GM23338 (cell line): ENCODE measurements at regions not wholly inside any gene's neighbourhood (a gene's known extent, or its start where the extent isn't known, plus 50 kb on each side); places are given as distances from the start of the nearest gene placed in this dataset.

Experiments used
- ATAC-seq: fragments of 200-7000 bp; cut with Tn5 transposase; 3 replicates; pipeline ENCODE4 v1.9.1; 2020
- DNase-seq: peaks from one replicate; pipeline ENCODE4 v3.0.0-alpha.2; 2015; ENCODE audit warnings: low spot score
- H2AFZ ChIP-seq: fragments of 200-600 bp; sonication (generic); 2 replicates; pipeline ENCODE4 v1.8.0; 2016; ENCODE audit warnings: antibody characterized with exemption, mild to moderate bottlenecking, moderate library complexity
- H3F3A ChIP-seq: fragments of 200-600 bp; sonication (generic); replicated peaks from 2 replicates; pipeline ENCODE4 v1.8.0; 2017; ENCODE audit warnings: antibody characterized with exemption, mixed run types, low read depth
- H3K27ac ChIP-seq: fragments of 200-600 bp; sonication (generic); 2 replicates; pipeline ENCODE4 v1.6.1; 2016; ENCODE audit warnings: low read depth
- H3K27me3 ChIP-seq: fragments of 200-600 bp; sonication (generic); 2 replicates; pipeline ENCODE4 v1.8.0; 2016; ENCODE audit warnings: mild to moderate bottlenecking, mixed run types, moderate library complexity; ENCODE audit not compliant: insufficient read depth
- H3K36me3 ChIP-seq: fragments of 200-600 bp; sonication (generic); 2 replicates; pipeline ENCODE4 v1.8.0; 2016; ENCODE audit warnings: mild to moderate bottlenecking; ENCODE audit not compliant: insufficient read depth
- H3K4me1 ChIP-seq: fragments of 200-600 bp; sonication (generic); 2 replicates; pipeline ENCODE4 v1.8.0; 2016; ENCODE audit warnings: mild to moderate bottlenecking, moderate library complexity; ENCODE audit not compliant: insufficient read depth
- H3K4me2 ChIP-seq: fragments of 200-600 bp; sonication (generic); 2 replicates; pipeline ENCODE4 v1.7.1; 2017; ENCODE audit warnings: mixed run types
- H3K4me3 ChIP-seq: fragments of 200-600 bp; sonication (generic); 2 replicates; pipeline ENCODE4 v1.6.1; 2016; ENCODE audit warnings: mixed run types
- H3K79me2 ChIP-seq: fragments of 200-600 bp; sonication (generic); replicated peaks from 2 replicates; pipeline ENCODE4 v1.8.0; 2017; ENCODE audit warnings: mild to moderate bottlenecking; ENCODE audit not compliant: insufficient read depth
- H3K9me2 ChIP-seq: fragments of 200-600 bp; sonication (generic); 2 replicates; pipeline ENCODE4 v1.8.0; 2017; ENCODE audit not compliant: insufficient read depth
- H4K20me1 ChIP-seq: fragments of 200-600 bp; sonication (generic); replicated peaks from 2 replicates; pipeline ENCODE4 v1.8.0; 2017; ENCODE audit warnings: mild to moderate bottlenecking; ENCODE audit not compliant: insufficient read depth
- H3K27ac Mint-ChIP-seq: 2 replicates; pipeline ENCODE4 v1.8.0; 2020; ENCODE audit warnings: inconsistent platforms, mild to moderate bottlenecking, moderate library complexity, mixed read lengths
- H3K27me3 Mint-ChIP-seq: 3 replicates; pipeline ENCODE4 v1.8.0; 2022; ENCODE audit warnings: low read depth, mild to moderate bottlenecking, moderate library complexity, mixed read lengths, inconsistent platforms; ENCODE audit not compliant: insufficient read depth, poor library complexity
- H3K36me3 Mint-ChIP-seq: 3 replicates; pipeline ENCODE4 v1.8.0; 2021; ENCODE audit warnings: low read depth, mild to moderate bottlenecking, inconsistent platforms, moderate library complexity, mixed read lengths
- H3K4me1 Mint-ChIP-seq: 3 replicates; pipeline ENCODE4 v1.8.0; 2020; ENCODE audit warnings: mild to moderate bottlenecking, inconsistent platforms, mixed read lengths
- H3K4me3 Mint-ChIP-seq: 3 replicates; pipeline ENCODE4 v1.8.0; 2021; ENCODE audit warnings: moderate library complexity, mild to moderate bottlenecking, inconsistent platforms, mixed read lengths
- H3K9me3 Mint-ChIP-seq: 3 replicates; pipeline ENCODE4 v1.8.0; 2020; ENCODE audit warnings: moderate library complexity, mild to moderate bottlenecking, inconsistent platforms, mixed read lengths
- EZH2 ChIP-seq: fragments of 200-600 bp; sonication (generic); IDR thresholded peaks from one replicate; pipeline ENCODE4 v1.8.0; 2017; ENCODE audit warnings: antibody characterized with exemption, mild to moderate bottlenecking, low read depth; ENCODE audit not compliant: unreplicated experiment
- ZNF462 ChIP-seq: fragments of 250-450 bp; sonication (Bioruptor Pico); IDR thresholded peaks from 2 replicates; pipeline ENCODE4 v1.5.0; 2020; ENCODE audit warnings: mild to moderate bottlenecking, moderate library complexity

GRCh38 chr2:128988967-128989366 lies 670.3 kb upstream of the HS6ST1 start (continued):
- TF ChIP-seq ZNF462 (CRISPR knock-in tag) (no peak), EZH2 (no peak)

- no peak for ATAC-seq
- no peak overlapping the region for H2AFZ ChIP-seq
Observed at GRCh38 chr2:128995086-128995485, 676.4 kb upstream of the HS6ST1 start.

More at GRCh38 chr2:128995086-128995485, 676.4 kb upstream of the HS6ST1 start:
- H3K27me3 Mint-ChIP-seq: no peaks in the 10 kb centered on the region
- no peaks in the 10 kb centered on the region for H3K4me1 Mint-ChIP-seq
- no peaks in the 10 kb centered on the region; the same call in 2 of the 3 replicates for H3K9me3 Mint-ChIP-seq
- no peaks in the 10 kb centered on the region for H3K79me2 ChIP-seq
- H3K4me3 ChIP-seq: no peak overlapping the region
- H3K36me3 ChIP-seq: no peaks in the 10 kb centered on the region
- H3K27ac ChIP-seq: no peak overlapping the region
- no peaks in the 10 kb centered on the region for H3K36me3 Mint-ChIP-seq
- H3K27me3 ChIP-seq: no peaks in the 10 kb centered on the region
- H3K4me3 Mint-ChIP-seq: no peak overlapping the region
- H3K27ac Mint-ChIP-seq: no peak overlapping the region
- H4K20me1 ChIP-seq: no peaks in the 10 kb centered on the region
- H3K4me1 ChIP-seq: no peaks in the 10 kb centered on the region
- H3K9me2 ChIP-seq: no peaks in the 10 kb centered on the region; the same call in 1 of the 2 replicates
- no peak for DNase-seq
- no peak for TF ChIP-seq ZNF462 (CRISPR knock-in tag)
- H3K4me2 ChIP-seq: no peak overlapping the region
- no peaks in the 10 kb centered on the region for H3F3A ChIP-seq
